K562 (cell line): ENCODE measurements at regions not wholly inside any gene's neighbourhood (a gene's known extent, or its start where the extent isn't known, plus 50 kb on each side); places are given as distances from the start of the nearest gene placed in this dataset.

Experiments used
- FOXK2 ChIP-seq, 2 experiments: fragments of 450-650 bp; IDR thresholded peaks in 1 of 2; conservative IDR thresholded peaks in 1 of 2; 2 replicates each; pipeline ENCODE4 v1.6.1; 2016; ENCODE audit warnings: low read depth in 2 of 2, mild to moderate bottlenecking in 1 of 2
- HINFP ChIP-seq: fragments of 450-650 bp; conservative IDR thresholded peaks from 2 replicates; pipeline ENCODE4 v1.6.1; 2016; ENCODE audit warnings: missing genetic modification characterization, low read depth, mild to moderate bottlenecking, control low read depth, missing compliant biosample characterization
- MTF1 ChIP-seq: fragments of 250-450 bp; sonication (Bioruptor Pico); IDR thresholded peaks from 2 replicates; pipeline ENCODE4 v1.9.0; 2021; ENCODE audit warnings: moderate library complexity, mild to moderate bottlenecking, inconsistent platforms, borderline replicate concordance
- NFYB ChIP-seq: IDR thresholded peaks from 2 replicates; pipeline ENCODE4 v1.6.1; 2011; ENCODE audit warnings: mild to moderate bottlenecking, moderate library complexity; ENCODE audit not compliant: insufficient read length; ENCODE audit errors: extremely low read depth
- PTRF ChIP-seq: fragments of 450-650 bp; IDR thresholded peaks from 2 replicates; pipeline ENCODE4 v1.6.1; 2016; ENCODE audit warnings: mild to moderate bottlenecking, missing genetic modification characterization, missing compliant biosample characterization
- TBL1XR1 ChIP-seq, 2 experiments: IDR thresholded peaks; 2 replicates each; pipeline ENCODE4 v1.6.1; 2012; ENCODE audit warnings: improper control_type of control experiment in 2 of 2, low read length in 2 of 2, mild to moderate bottlenecking in 1 of 2
- ZNF449 ChIP-seq: fragments of 250-450 bp; sonication (Bioruptor Pico); IDR thresholded peaks from 2 replicates; pipeline ENCODE4 v1.8.0; 2022; ENCODE audit warnings: moderate library complexity, mild to moderate bottlenecking, inconsistent platforms

GRCh38 chr3:168659015-168659414, 563.3 kb upstream of the GOLIM4 start:
- no peak for TF ChIP-seq PTRF
- no peak for TF ChIP-seq MTF1 (CRISPR knock-in tag)
- TF ChIP-seq NFYB, result no peak
- TF ChIP-seq HINFP (tag), result no peak
- no peak for TF ChIP-seq ZNF449 (CRISPR knock-in tag)
- no peak for TF ChIP-seq FOXK2 (conservative IDR thresholded peaks at IDR 0.05 in 1 of 2, IDR thresholded peaks at IDR 0.05 in 1 of 2; ENCODE audit: low read depth in 2 of 2)
- no peak for TF ChIP-seq TBL1XR1 (IDR thresholded peaks at IDR 0.05; ENCODE audit: low read length in 2 of 2)
